ENCODE measurements at regions not wholly inside any gene's neighbourhood (a gene's known extent, or its start where the extent isn't known, plus 50 kb on each side); places are given as distances from the start of the nearest gene placed in this dataset.

DNA sequence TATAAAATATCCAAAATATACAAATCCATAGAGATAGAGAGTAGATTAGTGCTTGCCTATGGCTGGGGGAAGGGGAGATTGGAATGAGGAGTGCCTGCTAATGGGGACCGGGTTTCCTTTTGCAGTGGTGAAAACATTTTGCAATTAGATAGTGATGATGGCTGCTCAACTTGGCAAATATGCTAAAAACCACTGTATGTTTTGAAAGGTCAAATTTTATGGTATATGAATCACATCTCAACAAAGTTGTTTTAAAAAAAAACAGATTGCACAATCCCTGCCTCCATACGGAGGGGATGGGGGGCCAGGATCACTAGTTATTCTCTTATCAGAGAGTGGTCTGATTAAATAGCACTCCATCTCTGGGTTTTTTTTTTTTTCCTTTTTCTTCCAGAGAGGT lies 76.9 kb upstream of the RIPOR2 start:
- Histone ChIP-seq H3K4me3 (no peak overlapping the region), H3K36me3 (no peaks in the 10 kb centered on the region), H3K4me1 (peaks cover 43% of the 10 kb centered on the region), H3K27ac (no peak overlapping the region), H3K27me3 (ENCODE audit: low read depth) (no peaks in the 10 kb centered on the region), H3K9me3 (no peaks in the 10 kb centered on the region)
- intact Hi-C loops (cut with DNase I), result loop anchor here (10.0 kb wide), 1 partner anchor 158 kb away; no protein-coding TSS in a partner anchor
- DNase-seq, result no peak
- ATAC-seq, result no peak
- TF ChIP-seq, protein P1, sequence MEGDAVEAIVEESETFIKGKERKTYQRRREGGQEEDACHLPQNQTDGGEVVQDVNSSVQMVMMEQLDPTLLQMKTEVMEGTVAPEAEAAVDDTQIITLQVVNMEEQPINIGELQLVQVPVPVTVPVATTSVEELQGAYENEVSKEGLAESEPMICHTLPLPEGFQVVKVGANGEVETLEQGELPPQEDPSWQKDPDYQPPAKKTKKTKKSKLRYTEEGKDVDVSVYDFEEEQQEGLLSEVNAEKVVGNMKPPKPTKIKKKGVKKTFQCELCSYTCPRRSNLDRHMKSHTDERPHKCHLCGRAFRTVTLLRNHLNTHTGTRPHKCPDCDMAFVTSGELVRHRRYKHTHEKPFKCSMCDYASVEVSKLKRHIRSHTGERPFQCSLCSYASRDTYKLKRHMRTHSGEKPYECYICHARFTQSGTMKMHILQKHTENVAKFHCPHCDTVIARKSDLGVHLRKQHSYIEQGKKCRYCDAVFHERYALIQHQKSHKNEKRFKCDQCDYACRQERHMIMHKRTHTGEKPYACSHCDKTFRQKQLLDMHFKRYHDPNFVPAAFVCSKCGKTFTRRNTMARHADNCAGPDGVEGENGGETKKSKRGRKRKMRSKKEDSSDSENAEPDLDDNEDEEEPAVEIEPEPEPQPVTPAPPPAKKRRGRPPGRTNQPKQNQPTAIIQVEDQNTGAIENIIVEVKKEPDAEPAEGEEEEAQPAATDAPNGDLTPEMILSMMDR (IDR thresholded peaks at IDR 0.05), result no peak

DNA sequence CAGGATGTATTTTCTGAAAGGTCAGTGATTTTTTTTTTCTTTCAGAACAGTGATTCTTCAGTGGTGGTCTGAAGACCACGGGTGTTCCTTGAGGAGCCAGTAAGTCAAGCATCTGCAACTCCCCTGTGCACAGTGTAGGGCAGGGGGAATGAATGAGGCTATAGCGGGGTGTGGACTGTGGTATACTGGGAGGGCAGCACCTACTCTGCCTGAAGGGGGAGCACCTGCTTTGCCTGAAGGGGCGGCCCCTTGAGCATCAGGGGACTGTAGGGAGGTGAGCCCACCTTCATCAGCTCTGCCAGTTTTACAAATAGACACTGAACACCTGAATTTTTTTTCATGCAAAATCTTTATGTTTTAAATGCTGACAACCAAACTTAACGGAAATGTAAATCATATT lies 77.5 kb upstream of the RIPOR2 start:
- intact Hi-C loops (cut with DNase I), result loop anchor here (10.0 kb wide), 1 partner anchor 158 kb away; no protein-coding TSS in a partner anchor
- no peak for ATAC-seq
- no peak overlapping the region for H3K27ac ChIP-seq
- no peaks in the 10 kb centered on the region for H3K27me3 ChIP-seq (ENCODE audit: low read depth)
- H3K4me1 ChIP-seq, result peaks cover 40% of the 10 kb centered on the region
- H3K9me3 ChIP-seq, result no peaks in the 10 kb centered on the region
- TF ChIP-seq, protein P1 (IDR thresholded peaks at IDR 0.05), result no peak
- no peaks in the 10 kb centered on the region for H3K36me3 ChIP-seq
- H3K4me3 ChIP-seq, result no peak overlapping the region
- no peak for DNase-seq

DNA sequence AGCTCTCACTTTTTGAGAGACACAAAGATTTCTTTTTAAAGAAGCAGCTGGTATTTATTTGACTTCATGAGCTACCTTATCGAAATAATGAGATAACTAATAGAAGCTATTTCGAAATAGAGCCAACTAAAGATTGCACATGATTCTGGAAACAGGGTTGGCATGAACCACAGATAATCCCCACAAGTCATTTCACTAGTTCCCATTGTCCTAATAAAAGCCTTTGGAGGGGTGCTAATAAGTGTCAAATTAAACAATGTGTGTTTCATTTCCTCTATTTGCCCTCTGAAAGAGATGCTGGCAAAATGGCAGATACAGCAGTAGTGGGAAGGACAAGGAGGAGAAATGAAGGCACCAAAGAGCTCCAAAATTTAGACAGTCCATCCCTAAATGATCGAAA lies 78.6 kb upstream of the RIPOR2 start:
- TF ChIP-seq, protein P1 (IDR thresholded peaks at IDR 0.05), result no peak
- H3K4me1 ChIP-seq, result peaks cover 40% of the 10 kb centered on the region
- H3K36me3 ChIP-seq, result no peaks in the 10 kb centered on the region
- no peak for ATAC-seq
- no peak overlapping the region for H3K4me3 ChIP-seq
- H3K9me3 ChIP-seq, result no peaks in the 10 kb centered on the region
- peak overlapping the region; percentile 66 for H3K27ac ChIP-seq
- no peak for DNase-seq
- no peaks in the 10 kb centered on the region for H3K27me3 ChIP-seq (ENCODE audit: low read depth)
- intact Hi-C loops (cut with DNase I), result loop anchor here (10.0 kb wide), 1 partner anchor 160 kb away; no protein-coding TSS in a partner anchor

DNA sequence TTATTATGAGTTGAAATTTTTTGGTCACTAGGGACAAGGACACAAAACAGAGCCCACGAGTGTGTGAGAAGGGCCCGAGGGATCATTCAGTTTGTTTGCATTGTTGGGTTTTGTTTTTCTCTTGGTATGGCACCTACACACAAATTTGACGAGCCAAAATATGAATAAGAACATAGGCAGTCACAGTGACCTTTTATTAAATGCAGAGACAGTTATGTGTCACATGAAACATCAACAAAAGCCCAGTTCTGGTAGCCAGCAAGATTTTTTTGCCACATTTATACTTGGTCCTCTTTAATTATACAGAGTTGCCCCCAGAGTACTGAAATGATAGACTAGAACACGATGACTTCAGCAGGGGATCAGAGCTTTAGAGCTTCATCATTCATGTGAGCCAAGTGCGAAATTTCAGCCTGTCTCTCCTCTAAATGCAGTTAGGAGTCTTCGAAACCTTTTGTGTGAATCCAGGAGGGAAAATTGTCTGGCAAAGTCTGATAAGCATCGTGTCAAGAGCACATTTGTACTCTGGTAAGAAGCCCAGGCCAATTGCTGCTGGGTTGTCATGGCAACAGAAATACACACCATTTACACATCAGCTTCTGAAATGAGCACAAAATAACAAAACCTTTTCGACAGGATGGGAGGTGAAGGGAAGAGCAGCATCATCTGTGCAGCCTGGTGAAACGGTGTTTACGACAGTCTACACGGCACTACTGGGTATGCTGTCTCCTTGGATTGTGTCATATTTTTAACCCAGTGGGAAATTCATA lies 79.2 kb upstream of the RIPOR2 start:
- peak; percentile 65 to 70 for ATAC-seq
- peak overlapping the region; percentile 66 for H3K27ac ChIP-seq
- DNase-seq, result no peak

DNA sequence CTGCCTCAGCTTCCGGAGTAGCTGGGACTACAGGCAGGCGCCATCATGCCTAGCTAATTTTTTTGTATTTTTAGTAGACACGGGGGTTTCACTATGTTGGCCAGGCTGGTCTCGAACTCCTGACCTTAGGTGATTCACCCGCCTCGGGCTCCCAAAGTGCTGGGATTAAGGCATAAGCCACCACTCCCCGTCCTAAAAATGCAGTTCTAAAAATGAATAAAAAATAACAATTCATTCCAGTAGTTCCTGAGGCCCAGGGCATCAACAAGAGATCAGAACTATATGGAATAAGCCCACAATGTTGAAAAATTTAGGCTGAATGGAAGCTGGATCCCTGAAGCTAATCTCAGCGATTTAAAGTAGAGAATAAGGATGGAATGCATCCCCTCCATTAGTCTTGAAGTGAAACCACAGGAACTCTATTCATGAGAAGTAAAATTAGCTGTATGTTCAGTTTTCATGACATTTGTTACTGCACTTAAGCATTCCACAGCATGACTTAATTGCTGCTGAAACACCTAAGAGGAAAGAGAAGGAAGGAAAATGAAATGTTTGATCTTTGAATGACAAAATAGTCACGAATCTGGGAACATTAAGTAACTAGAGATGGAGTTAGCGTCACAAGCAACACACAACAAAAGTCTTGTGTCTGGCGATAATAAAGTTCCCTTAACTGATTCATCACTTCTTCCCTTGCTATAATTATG lies 80.4 kb upstream of the RIPOR2 start:
- Histone ChIP-seq H3K4me1 (peaks cover 40% of the 10 kb centered on the region), H3K27ac (peak overlapping the region; percentile 66), H3K27me3 (ENCODE audit: low read depth) (no peaks in the 10 kb centered on the region), H3K36me3 (no peaks in the 10 kb centered on the region), H3K4me3 (no peak overlapping the region), H3K9me3 (no peaks in the 10 kb centered on the region)
- peak; percentile 55 to 73 for ATAC-seq
- no peak for DNase-seq
- TF ChIP-seq, protein P1 (IDR thresholded peaks at IDR 0.05), result no peak
- intact Hi-C loops (cut with DNase I), result loop anchor here (10.0 kb wide), 1 partner anchor 161 kb away; no protein-coding TSS in a partner anchor

More for the DNA sequence above, 79.2 kb upstream of the RIPOR2 start:
- TF ChIP-seq, protein P1 (IDR thresholded peaks at IDR 0.05), result no peak
- Histone ChIP-seq H3K36me3 (no peaks in the 10 kb centered on the region), H3K27me3 (ENCODE audit: low read depth) (no peaks in the 10 kb centered on the region), H3K9me3 (no peaks in the 10 kb centered on the region), H3K4me1 (peaks cover 40% of the 10 kb centered on the region), H3K4me3 (no peak overlapping the region)
- intact Hi-C loops (cut with DNase I), result loop anchor here (10.0 kb wide), 1 partner anchor 160 kb away; no protein-coding TSS in a partner anchor
